Osteoblast (primary cell): ENCODE measurements at regions not wholly inside any gene's neighbourhood (a gene's known extent, or its start where the extent isn't known, plus 50 kb on each side); places are given as distances from the start of the nearest gene placed in this dataset.

Experiments used
- DNase-seq: peaks from one replicate; pipeline ENCODE4 v3.0.0; 2011; ENCODE audit warnings: low spot score, mixed read lengths; ENCODE audit not compliant: insufficient read length; ENCODE audit errors: missing footprints
- H2AFZ ChIP-seq: 2 replicates; pipeline ENCODE4 v1.6.0; 2011; ENCODE audit warnings: mild to moderate bottlenecking, low read length
- H3K27ac ChIP-seq: 2 replicates; pipeline ENCODE4 v1.5.1; 2011; ENCODE audit warnings: mild to moderate bottlenecking, low read depth, low read length, moderate library complexity
- H3K27me3 ChIP-seq: 2 replicates; pipeline ENCODE4 v1.6.0; 2012; ENCODE audit warnings: mild to moderate bottlenecking, control low read depth, inconsistent platforms, low read length, moderate library complexity; ENCODE audit not compliant: insufficient read depth
- H3K36me3 ChIP-seq: 2 replicates; pipeline ENCODE4 v1.5.1; 2011; ENCODE audit warnings: mild to moderate bottlenecking, low read length, control low read depth, moderate library complexity; ENCODE audit not compliant: insufficient read depth
- H3K4me1 ChIP-seq: 2 replicates; pipeline ENCODE4 v1.5.1; 2011; ENCODE audit warnings: mild to moderate bottlenecking, low read length, control low read depth, moderate library complexity; ENCODE audit not compliant: insufficient read depth
- H3K4me2 ChIP-seq: 2 replicates; pipeline ENCODE4 v1.6.0; 2011; ENCODE audit warnings: mild to moderate bottlenecking, low read length; ENCODE audit not compliant: insufficient read depth
- H3K4me3 ChIP-seq: fragments of 200-600 bp; sonication (generic); 3 replicates; pipeline ENCODE4 v1.5.1; 2012; ENCODE audit warnings: mild to moderate bottlenecking, low read length, inconsistent platforms; ENCODE audit not compliant: insufficient read depth
- H3K79me2 ChIP-seq: 2 replicates; pipeline ENCODE4 v1.6.0; 2012; ENCODE audit warnings: mild to moderate bottlenecking, low read length, control low read depth, inconsistent platforms; ENCODE audit not compliant: insufficient read depth
- H3K9me3 ChIP-seq: 2 replicates; pipeline ENCODE4 v1.5.1; 2011; ENCODE audit warnings: low read depth, low read length, control low read depth
- H4K20me1 ChIP-seq: 2 replicates; pipeline ENCODE4 v1.6.0; 2012; ENCODE audit warnings: mild to moderate bottlenecking, low read length, control low read depth; ENCODE audit not compliant: insufficient read depth
- TF ChIP-seq, protein P1 (sequence below): IDR thresholded peaks from 2 replicates; pipeline ENCODE4 v1.5.1; 2011; ENCODE audit warnings: mild to moderate bottlenecking, low read depth, low read length, moderate library complexity; ENCODE audit errors: extremely low read depth

DNA sequence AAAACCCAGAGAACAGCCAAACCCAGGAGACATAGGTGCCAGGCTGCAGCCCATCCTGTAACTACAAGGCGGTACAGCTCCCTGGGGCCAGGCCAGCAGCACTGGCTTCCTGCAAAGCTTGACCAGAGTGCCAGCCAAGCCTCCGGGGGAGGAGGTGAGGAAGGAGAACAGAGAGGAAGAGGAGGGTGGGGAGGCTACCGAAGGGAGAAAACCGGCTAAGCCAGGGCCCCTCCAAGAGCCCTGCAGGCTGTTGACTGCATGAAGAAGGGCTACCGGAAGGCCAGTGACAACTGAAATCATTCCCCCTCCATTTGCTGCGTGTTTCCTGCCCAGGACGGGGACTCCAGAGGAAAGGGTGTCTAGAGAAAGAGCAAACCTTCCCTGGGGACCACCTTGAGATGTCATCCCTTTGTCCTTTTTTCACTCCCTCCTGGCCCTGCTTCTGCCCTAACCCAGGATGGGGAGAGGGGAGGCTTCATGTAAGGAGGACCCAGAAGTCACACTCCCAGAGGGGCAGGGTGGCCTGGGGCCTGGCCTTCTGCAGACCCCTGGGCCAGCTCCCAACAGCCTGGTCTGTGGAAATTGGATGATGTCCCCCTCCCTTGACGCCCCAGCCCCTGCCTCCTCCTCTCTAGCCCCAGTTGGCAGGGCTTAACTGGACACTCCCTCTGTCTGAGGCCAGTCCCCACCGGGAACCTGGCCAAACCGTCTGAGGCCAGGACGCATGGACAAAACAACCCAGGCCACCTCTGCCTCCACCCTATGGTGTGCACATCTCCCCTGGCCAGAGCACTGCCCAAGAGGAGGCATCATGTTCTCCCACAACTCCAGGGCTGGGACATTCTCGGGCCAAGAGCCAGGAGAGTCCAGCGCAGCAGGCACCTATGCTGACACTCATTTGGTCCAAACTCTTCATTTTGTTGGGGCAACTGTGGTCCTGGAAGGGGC lies 207.8 kb downstream of the CYP26B1 start:
- Histone ChIP-seq H3K79me2 (no peaks in the 10 kb centered on the region), H3K4me3 (no peak overlapping the region), H2AFZ (no peak overlapping the region), H3K27me3 (no peaks in the 10 kb centered on the region), H3K36me3 (no peaks in the 10 kb centered on the region), H4K20me1 (no peaks in the 10 kb centered on the region), H3K4me2 (no peak overlapping the region), H3K9me3 (no peaks in the 10 kb centered on the region), H3K4me1 (peaks cover 28% of the 10 kb centered on the region), H3K27ac (no peak overlapping the region)
- TF ChIP-seq, protein P1, sequence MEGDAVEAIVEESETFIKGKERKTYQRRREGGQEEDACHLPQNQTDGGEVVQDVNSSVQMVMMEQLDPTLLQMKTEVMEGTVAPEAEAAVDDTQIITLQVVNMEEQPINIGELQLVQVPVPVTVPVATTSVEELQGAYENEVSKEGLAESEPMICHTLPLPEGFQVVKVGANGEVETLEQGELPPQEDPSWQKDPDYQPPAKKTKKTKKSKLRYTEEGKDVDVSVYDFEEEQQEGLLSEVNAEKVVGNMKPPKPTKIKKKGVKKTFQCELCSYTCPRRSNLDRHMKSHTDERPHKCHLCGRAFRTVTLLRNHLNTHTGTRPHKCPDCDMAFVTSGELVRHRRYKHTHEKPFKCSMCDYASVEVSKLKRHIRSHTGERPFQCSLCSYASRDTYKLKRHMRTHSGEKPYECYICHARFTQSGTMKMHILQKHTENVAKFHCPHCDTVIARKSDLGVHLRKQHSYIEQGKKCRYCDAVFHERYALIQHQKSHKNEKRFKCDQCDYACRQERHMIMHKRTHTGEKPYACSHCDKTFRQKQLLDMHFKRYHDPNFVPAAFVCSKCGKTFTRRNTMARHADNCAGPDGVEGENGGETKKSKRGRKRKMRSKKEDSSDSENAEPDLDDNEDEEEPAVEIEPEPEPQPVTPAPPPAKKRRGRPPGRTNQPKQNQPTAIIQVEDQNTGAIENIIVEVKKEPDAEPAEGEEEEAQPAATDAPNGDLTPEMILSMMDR, result no peak
- DNase-seq, result no peak

GRCh38 chr2:71938659-71939587 lies 208.7 kb downstream of the CYP26B1 start:
- no peaks in the 10 kb centered on the region for H3K36me3 ChIP-seq
- H3K4me1 ChIP-seq, result peaks cover 38% of the 10 kb centered on the region
- H2AFZ ChIP-seq, result no peak overlapping the region
- H3K9me3 ChIP-seq, result no peaks in the 10 kb centered on the region
- H3K4me3 ChIP-seq, result no peak overlapping the region
- H3K27me3 ChIP-seq, result no peaks in the 10 kb centered on the region
- TF ChIP-seq, protein P1, result no peak
- H3K27ac ChIP-seq, result no peak overlapping the region
- no peak overlapping the region for H3K4me2 ChIP-seq
- H3K79me2 ChIP-seq, result no peaks in the 10 kb centered on the region
- no peak for DNase-seq
- H4K20me1 ChIP-seq, result no peaks in the 10 kb centered on the region

DNA sequence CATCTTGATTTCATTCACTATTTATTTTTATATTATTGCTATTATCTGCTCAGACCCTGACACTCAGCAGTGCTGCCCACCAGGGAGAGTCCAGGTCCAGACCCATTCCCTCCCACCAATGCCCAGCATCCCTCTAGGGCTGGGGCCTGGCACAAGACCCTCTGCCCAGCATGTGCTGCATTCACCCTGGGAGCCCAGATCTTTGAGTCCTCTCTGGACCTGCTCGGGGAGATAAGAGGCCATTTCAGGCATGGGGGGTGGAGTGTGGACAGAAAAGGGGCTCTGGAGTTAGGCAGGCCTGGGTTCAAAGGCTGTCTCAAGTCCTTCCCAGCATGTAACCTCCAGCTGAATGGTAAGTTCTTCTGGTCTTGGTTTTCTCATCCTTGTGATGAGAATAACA lies 209.6 kb downstream of the CYP26B1 start:
- TF ChIP-seq, protein P1, result no peak

DNA sequence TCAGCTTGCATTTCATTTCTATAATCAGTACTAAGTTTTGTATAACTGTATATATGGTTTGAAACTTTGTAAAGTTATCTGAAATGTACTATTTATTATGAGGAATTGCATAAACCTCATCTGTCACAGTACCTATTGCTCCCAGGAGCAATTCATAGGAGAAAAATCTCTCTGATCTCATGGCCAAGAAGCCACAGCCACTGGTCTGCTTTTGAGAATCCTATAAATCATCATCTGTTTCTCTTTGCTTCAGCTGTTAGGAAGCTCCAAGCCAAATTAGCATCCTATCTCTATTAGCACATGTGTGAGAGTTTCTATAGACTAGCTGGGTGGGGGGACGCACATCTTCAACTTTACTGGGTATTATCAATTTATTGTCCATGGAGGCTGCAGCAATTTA lies 210.3 kb downstream of the CYP26B1 start:
- H3K4me3 ChIP-seq, result no peak overlapping the region
- no peaks in the 10 kb centered on the region for H3K9me3 ChIP-seq
- H3K4me2 ChIP-seq, result no peak overlapping the region
- no peaks in the 10 kb centered on the region for H3K36me3 ChIP-seq
- no peak overlapping the region for H2AFZ ChIP-seq
- DNase-seq, result no peak
- TF ChIP-seq, protein P1, result no peak
- no peaks in the 10 kb centered on the region for H3K27me3 ChIP-seq
- H4K20me1 ChIP-seq, result no peaks in the 10 kb centered on the region
- H3K27ac ChIP-seq, result no peak overlapping the region
- H3K79me2 ChIP-seq, result no peaks in the 10 kb centered on the region
- H3K4me1 ChIP-seq, result peaks cover 38% of the 10 kb centered on the region

More for the DNA sequence above, 209.6 kb downstream of the CYP26B1 start:
- Histone ChIP-seq H3K4me2 (no peak overlapping the region), H3K27ac (no peak overlapping the region), H3K4me3 (no peak overlapping the region), H4K20me1 (no peaks in the 10 kb centered on the region), H3K36me3 (no peaks in the 10 kb centered on the region), H2AFZ (no peak overlapping the region), H3K27me3 (no peaks in the 10 kb centered on the region), H3K4me1 (peaks cover 40% of the 10 kb centered on the region), H3K79me2 (no peaks in the 10 kb centered on the region), H3K9me3 (no peaks in the 10 kb centered on the region)
- DNase-seq, result no peak
